Panc1 (cell line): ENCODE measurements at regions not wholly inside any gene's neighbourhood (a gene's known extent, or its start where the extent isn't known, plus 50 kb on each side); places are given as distances from the start of the nearest gene placed in this dataset.

ENCODE experiments used
- ATAC-seq: fragments of 200-7000 bp; cut with Tn5 transposase; 2 replicates; pipeline ENCODE4 v1.9.1; 2020; ENCODE audit warnings: mild to moderate bottlenecking, moderate library complexity
- BruUV-seq: library from RNA; stranded (reverse); fragments of 400-500 nt; replicated peaks from 2 replicates; lab custom pipeline; 2021; lab: Mats Ljungman, UMichigan
- CTCF ChIA-PET: fragments of 300-600 bp; sonication (Branson Sonifier 250); formaldehyde crosslinking; loops from one replicate; lab custom pipeline; 2022; ENCODE audit warnings: antibody characterized with exemption; lab: Charles Lee
- POLR2A ChIA-PET: fragments of 300-600 bp; sonication (Branson Sonifier 250); formaldehyde crosslinking; loops from one replicate; lab custom pipeline; 2022; ENCODE audit warnings: antibody characterized with exemption; lab: Charles Lee
- DNase-seq: peaks from one replicate; pipeline ENCODE4 v3.0.0-alpha.2; 2010; ENCODE audit warnings: low read depth, low spot score
- H3K27ac ChIP-seq: 2 replicates; pipeline ENCODE4 v1.5.1; 2011; ENCODE audit warnings: mild to moderate bottlenecking, low read length, inconsistent platforms
- H3K27me3 ChIP-seq: fragments of 200-500 bp; sonication (Bioruptor generic); 2 replicates; pipeline ENCODE4 v1.6.0; 2014; ENCODE audit warnings: low read length, inconsistent platforms; ENCODE audit not compliant: control insufficient read depth, insufficient read depth
- H3K36me3 ChIP-seq: fragments of 200-500 bp; sonication (Bioruptor generic); 2 replicates; pipeline ENCODE4 v1.5.1; 2014; ENCODE audit warnings: inconsistent platforms, mild to moderate bottlenecking, low read length, moderate library complexity; ENCODE audit not compliant: control insufficient read depth, insufficient read depth
- H3K4me1 ChIP-seq: 2 replicates; pipeline ENCODE4 v1.5.1; 2011; ENCODE audit warnings: inconsistent platforms, mild to moderate bottlenecking, low read length, moderate library complexity; ENCODE audit not compliant: control insufficient read depth, insufficient read depth
- H3K4me3 ChIP-seq, 2 experiments: 2 replicates each; pipeline ENCODE4 v1.5.1; 2011 to 2012; ENCODE audit warnings: low read depth in 2 of 2, low read length in 2 of 2, mild to moderate bottlenecking in 2 of 2, inconsistent platforms in 1 of 2, moderate library complexity in 1 of 2
- H3K9me3 ChIP-seq: fragments of 200-500 bp; sonication (Bioruptor generic); 2 replicates; pipeline ENCODE4 v1.5.1; 2014; ENCODE audit warnings: low read depth, mild to moderate bottlenecking, inconsistent platforms, low read length, moderate library complexity; ENCODE audit not compliant: control insufficient read depth, insufficient read depth
- POLR2AphosphoS5 ChIP-seq: IDR thresholded peaks from 2 replicates; pipeline ENCODE4 v1.6.1; 2012; ENCODE audit warnings: mild to moderate bottlenecking, low read depth, low read length, moderate library complexity
- REST ChIP-seq, 2 experiments: IDR thresholded peaks; 2 replicates each; pipeline ENCODE4 v1.6.1; 2011 to 2012; ENCODE audit warnings: low read depth in 2 of 2, control low read depth in 1 of 2, low read length in 1 of 2, mild to moderate bottlenecking in 1 of 2, moderate library complexity in 1 of 2; ENCODE audit not compliant: insufficient read depth in 1 of 2
- SIN3A ChIP-seq: IDR thresholded peaks from 2 replicates; pipeline ENCODE4 v1.6.1; 2012; ENCODE audit warnings: low read depth, mild to moderate bottlenecking, low read length, moderate library complexity, borderline replicate concordance; ENCODE audit not compliant: insufficient read depth
- TCF7L2 ChIP-seq: IDR thresholded peaks from 2 replicates; pipeline ENCODE4 v1.6.1; 2011; ENCODE audit warnings: mild to moderate bottlenecking, low read depth, low read length, inconsistent platforms
- in situ Hi-C: cut with HindIII; loops from 2 replicates; pipeline ENCODE4 v1.10.0; 2016; ENCODE audit warnings: low sequenced_read_pairs, low pct_unique_long_range_greater_than_20kb
- intact Hi-C: fragments of 100-400 bp; cut with micrococcal nuclease; formaldehyde crosslinking; loops from one replicate; pipeline ENCODE4 v1.10.0; 2022; ENCODE audit not compliant: unreplicated experiment
- TF ChIP-seq, protein P1 (sequence below): fragments of 450-650 bp; IDR thresholded peaks from 2 replicates; pipeline ENCODE4 v1.5.1; 2017; ENCODE audit warnings: mild to moderate bottlenecking

GRCh38 chr13:40161931-40162330 is 504.5 kb downstream of the FOXO1 start:
- ATAC-seq (no peak), DNase-seq (no peak)
- ChIA-PET POLR2A (no interaction called here), CTCF (no interaction called here)
- BruUV-seq = no TSS peak
- H3K27me3 ChIP-seq = no peaks in the 10 kb centered on the region
- H3K36me3 ChIP-seq = no peaks in the 10 kb centered on the region
- TF ChIP-seq SIN3A (no peak), POLR2AphosphoS5 (no peak), TCF7L2 (no peak), REST (IDR thresholded peaks at IDR 0.05; ENCODE audit: insufficient read depth in 1 of 2, low read depth in 2 of 2, low read length in 1 of 2) (no peak)
- TF ChIP-seq, protein P1, sequence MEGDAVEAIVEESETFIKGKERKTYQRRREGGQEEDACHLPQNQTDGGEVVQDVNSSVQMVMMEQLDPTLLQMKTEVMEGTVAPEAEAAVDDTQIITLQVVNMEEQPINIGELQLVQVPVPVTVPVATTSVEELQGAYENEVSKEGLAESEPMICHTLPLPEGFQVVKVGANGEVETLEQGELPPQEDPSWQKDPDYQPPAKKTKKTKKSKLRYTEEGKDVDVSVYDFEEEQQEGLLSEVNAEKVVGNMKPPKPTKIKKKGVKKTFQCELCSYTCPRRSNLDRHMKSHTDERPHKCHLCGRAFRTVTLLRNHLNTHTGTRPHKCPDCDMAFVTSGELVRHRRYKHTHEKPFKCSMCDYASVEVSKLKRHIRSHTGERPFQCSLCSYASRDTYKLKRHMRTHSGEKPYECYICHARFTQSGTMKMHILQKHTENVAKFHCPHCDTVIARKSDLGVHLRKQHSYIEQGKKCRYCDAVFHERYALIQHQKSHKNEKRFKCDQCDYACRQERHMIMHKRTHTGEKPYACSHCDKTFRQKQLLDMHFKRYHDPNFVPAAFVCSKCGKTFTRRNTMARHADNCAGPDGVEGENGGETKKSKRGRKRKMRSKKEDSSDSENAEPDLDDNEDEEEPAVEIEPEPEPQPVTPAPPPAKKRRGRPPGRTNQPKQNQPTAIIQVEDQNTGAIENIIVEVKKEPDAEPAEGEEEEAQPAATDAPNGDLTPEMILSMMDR = no peak
- H3K4me3 ChIP-seq = no peak overlapping the region
- H3K4me1 ChIP-seq = no peaks in the 10 kb centered on the region
- H3K27ac ChIP-seq = no peak overlapping the region
- in situ Hi-C loops (no loop called here), intact Hi-C loops (no loop called here)
- H3K9me3 ChIP-seq = no peaks in the 10 kb centered on the region

DNA sequence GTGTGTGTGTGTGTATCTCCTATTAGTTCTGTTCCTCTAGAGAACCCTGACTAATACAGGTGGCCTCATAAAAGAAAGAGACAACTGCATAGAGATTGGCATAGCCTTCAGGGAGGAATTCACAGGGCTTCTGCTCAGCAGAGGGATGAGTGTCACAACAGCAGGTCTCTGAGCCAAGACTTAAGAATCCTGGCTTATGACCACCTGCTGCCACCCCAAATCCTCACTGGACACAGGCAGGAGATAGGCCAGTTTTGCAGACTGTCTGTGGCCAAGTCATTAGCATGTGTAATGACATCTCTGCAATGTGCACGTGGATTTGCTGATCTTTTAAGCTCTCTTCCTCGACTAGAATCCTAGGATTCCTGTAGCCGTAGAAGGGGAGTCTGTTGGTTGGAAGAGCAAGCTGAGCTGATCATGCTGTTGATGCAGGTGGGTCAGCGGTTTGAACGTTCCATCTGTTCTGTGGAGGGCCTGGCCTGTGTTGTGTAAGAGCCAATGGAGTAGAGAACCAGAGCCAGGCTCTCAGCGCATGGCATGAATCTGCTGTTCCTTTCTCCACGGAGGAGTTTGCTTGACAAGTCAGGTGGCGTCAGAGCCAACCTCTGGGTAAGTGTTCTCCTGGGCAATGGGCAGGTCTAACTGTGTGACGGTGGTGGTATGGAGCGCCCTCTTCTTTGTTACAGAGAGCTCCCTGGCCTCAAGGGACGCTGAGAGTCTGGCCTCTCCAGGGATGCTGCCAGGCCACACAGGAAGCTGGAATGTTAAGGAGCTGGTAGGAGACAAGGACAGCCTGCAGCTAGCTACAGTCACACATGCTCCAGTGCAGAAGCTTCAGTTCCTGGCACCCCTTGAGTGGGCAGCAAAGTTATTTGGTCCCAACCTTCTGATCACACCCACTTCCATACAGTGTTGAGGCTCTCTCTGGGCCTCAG is 503.1 kb downstream of the FOXO1 start:
- ATAC-seq (no peak), DNase-seq (no peak)
- H3K9me3 ChIP-seq = no peaks in the 10 kb centered on the region
- no peaks in the 10 kb centered on the region for H3K36me3 ChIP-seq
- ChIA-PET CTCF (no interaction called here), POLR2A (no interaction called here)
- H3K4me3 ChIP-seq = no peak overlapping the region
- no peak overlapping the region for H3K27ac ChIP-seq
- intact Hi-C loops (no loop called here), in situ Hi-C loops (no loop called here)
- H3K4me1 ChIP-seq = no peaks in the 10 kb centered on the region
- H3K27me3 ChIP-seq = no peaks in the 10 kb centered on the region
- TF ChIP-seq TCF7L2 (no peak), REST (IDR thresholded peaks at IDR 0.05; ENCODE audit: insufficient read depth in 1 of 2, low read depth in 2 of 2, low read length in 1 of 2) (no peak), SIN3A (no peak), POLR2AphosphoS5 (no peak)
- TF ChIP-seq, protein P1 = no peak
- BruUV-seq = no TSS peak
